ENCODE measurements at regions not wholly inside any gene's neighbourhood (a gene's known extent, or its start where the extent isn't known, plus 50 kb on each side); places are given as distances from the start of the nearest gene placed in this dataset.

DNA sequence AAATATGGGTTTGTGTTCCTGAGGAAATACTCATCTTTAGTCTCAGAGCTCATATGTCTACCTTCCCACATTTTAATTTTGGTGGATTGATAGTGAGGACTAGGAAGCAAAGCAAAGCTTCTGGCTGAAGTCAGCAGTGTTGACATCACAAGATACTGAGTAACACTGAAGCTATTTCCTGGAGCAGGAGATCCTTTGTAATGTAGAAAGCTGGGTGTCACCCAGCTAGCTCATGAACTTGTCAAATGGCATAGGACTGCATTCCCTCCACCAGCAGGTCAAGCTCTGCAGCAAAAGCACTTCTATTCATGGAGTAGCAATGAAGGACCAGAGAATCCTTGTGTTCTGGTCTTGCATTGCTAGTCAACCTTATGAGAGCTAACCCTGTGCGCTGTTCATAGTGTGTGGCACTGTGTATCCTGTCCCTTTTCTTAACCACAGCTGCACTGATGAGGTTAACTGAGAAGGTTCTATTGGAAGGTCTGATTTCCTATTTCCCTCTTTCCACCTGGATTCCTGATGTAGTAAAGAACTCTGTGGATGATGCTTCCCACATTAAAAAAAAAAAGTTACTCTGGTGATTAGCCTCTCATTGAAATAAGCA, 94.8 kb upstream of the ZNF804B start:
- peak; percentile 63 for TF ChIP-seq POLR2AphosphoS5 (IDR thresholded peaks at IDR 0.05; ENCODE audit: insufficient read depth, low read depth, low read length)
- TF ChIP-seq, protein P1, sequence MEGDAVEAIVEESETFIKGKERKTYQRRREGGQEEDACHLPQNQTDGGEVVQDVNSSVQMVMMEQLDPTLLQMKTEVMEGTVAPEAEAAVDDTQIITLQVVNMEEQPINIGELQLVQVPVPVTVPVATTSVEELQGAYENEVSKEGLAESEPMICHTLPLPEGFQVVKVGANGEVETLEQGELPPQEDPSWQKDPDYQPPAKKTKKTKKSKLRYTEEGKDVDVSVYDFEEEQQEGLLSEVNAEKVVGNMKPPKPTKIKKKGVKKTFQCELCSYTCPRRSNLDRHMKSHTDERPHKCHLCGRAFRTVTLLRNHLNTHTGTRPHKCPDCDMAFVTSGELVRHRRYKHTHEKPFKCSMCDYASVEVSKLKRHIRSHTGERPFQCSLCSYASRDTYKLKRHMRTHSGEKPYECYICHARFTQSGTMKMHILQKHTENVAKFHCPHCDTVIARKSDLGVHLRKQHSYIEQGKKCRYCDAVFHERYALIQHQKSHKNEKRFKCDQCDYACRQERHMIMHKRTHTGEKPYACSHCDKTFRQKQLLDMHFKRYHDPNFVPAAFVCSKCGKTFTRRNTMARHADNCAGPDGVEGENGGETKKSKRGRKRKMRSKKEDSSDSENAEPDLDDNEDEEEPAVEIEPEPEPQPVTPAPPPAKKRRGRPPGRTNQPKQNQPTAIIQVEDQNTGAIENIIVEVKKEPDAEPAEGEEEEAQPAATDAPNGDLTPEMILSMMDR (IDR thresholded peaks at IDR 0.05; ENCODE audit: extremely low read depth in 1 of 2, insufficient read depth in 1 of 2, low read depth in 1 of 2, low read length in 2 of 2): no peak
- no peak for TF ChIP-seq POLR2A (IDR thresholded peaks at IDR 0.05; ENCODE audit: low read depth, low read length)
- TF ChIP-seq, protein P2, sequence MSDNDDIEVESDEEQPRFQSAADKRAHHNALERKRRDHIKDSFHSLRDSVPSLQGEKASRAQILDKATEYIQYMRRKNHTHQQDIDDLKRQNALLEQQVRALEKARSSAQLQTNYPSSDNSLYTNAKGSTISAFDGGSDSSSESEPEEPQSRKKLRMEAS (IDR thresholded peaks at IDR 0.05; ENCODE audit: insufficient read depth, insufficient read length): no peak
- no peak for TF ChIP-seq MYC (IDR thresholded peaks at IDR 0.05; ENCODE audit: low read depth, low read length)
- peak; percentile 75 for TF ChIP-seq JUN (IDR thresholded peaks at IDR 0.05; ENCODE audit: borderline replicate concordance, insufficient read depth, insufficient read length, low read depth)
- no peak for TF ChIP-seq EZH2 (IDR thresholded peaks at IDR 0.05; ENCODE audit: borderline replicate concordance, low read depth, low read length, severe bottlenecking)
